Tibial nerve (tissue), 3 donors: ENCODE measurements at regions not wholly inside any gene's neighbourhood (a gene's known extent, or its start where the extent isn't known, plus 50 kb on each side); places are given as distances from the start of the nearest gene placed in this dataset.

ENCODE experiments used
- CTCF ChIP-seq, 5 experiments: fragments of 200-600 bp in 3 of 5; fragments of 450-650 bp in 2 of 5; sonication (generic) in 3 of 5; IDR thresholded peaks; one replicate each; pipeline ENCODE4 v1.5.1; 2016 to 2019; ENCODE audit warnings: antibody characterized with exemption in 5 of 5, mild to moderate bottlenecking in 3 of 5, moderate library complexity in 2 of 5
- POLR2A ChIP-seq, 2 donors: fragments of 450-650 bp; IDR thresholded peaks; one replicate each; pipeline ENCODE4 v1.6.1; 2017; ENCODE audit warnings: antibody characterized with exemption in 2 of 2, mild to moderate bottlenecking in 2 of 2, moderate library complexity in 2 of 2

DNA sequence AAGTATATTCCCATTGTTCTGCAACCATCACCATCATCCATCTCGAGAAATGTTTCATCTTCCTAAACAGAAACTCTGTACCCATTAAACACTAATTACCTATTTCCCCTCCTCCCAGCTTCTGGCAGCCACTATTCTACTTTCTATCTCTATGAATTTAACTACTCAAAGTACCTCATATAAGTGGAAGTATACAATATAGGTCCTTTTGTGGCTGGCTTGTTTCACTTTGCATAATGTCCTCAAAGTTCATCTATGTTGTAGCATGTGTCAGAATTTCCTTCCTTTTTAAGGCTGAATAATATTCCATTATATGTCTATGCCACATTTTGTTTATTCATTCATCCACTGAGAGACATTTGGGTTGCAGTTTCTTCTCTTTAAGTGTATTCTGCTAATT lies 159.4 kb downstream of the KCNRG start:
- no peak for TF ChIP-seq CTCF (IDR thresholded peaks at IDR 0.05)
- no peak for TF ChIP-seq POLR2A (IDR thresholded peaks at IDR 0.05)
